OCI-LY3 (cell line): ENCODE measurements at regions not wholly inside any gene's neighbourhood (a gene's known extent, or its start where the extent isn't known, plus 50 kb on each side); places are given as distances from the start of the nearest gene placed in this dataset.

Experiments
- CTCF ChIP-seq: fragments of 200-600, 300-600 bp; sonication (generic); IDR thresholded peaks from 2 replicates; pipeline ENCODE4 v1.5.1; 2014; ENCODE audit warnings: antibody characterized with exemption, low read length, low read depth
- EZH2phosphoT487 ChIP-seq: fragments of 200-600 bp; shearing (Covaris generic); IDR thresholded peaks from 2 replicates; pipeline ENCODE4 v1.6.1; 2018; ENCODE audit warnings: antibody characterized with exemption, mixed run types, low read depth

GRCh38 chr11:110891411-110891810 is 179.2 kb upstream of the ARHGAP20 start:
- TF ChIP-seq CTCF (no peak), EZH2phosphoT487 (no peak)
